ENCODE measurements at regions not wholly inside any gene's neighbourhood (a gene's known extent, or its start where the extent isn't known, plus 50 kb on each side); places are given as distances from the start of the nearest gene placed in this dataset.

DNA sequence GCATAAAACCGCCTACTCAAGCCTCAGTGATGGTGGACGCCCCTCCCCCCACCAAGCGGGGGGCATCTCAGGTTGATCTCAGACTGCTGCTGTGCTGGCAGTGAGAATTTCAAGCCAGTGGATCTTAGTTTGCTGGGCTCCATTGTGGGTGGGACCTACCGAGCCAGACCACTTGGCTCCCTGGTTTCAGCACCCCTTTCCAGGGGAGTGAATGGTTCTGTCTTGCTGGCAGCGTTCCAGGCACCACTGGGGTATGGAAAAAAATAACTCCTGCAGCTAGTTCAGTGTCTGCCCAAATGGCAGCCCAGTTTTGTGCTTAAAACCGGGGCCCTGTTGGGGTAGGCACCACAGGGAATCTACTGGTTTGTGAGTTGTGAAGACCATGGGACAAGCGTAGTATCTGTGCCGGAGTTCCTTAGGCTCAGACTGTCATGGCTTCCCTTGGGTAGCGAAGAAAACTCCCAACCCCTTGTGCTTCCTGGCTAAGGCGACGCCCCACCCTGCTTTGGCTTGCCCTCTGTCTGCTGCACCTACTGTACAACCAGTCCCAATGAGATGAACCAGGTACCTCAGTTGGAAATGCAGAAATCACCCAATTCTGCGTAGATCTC is 1334.5 kb upstream of the ADGRB3 start:
- TF ChIP-seq, protein P1, sequence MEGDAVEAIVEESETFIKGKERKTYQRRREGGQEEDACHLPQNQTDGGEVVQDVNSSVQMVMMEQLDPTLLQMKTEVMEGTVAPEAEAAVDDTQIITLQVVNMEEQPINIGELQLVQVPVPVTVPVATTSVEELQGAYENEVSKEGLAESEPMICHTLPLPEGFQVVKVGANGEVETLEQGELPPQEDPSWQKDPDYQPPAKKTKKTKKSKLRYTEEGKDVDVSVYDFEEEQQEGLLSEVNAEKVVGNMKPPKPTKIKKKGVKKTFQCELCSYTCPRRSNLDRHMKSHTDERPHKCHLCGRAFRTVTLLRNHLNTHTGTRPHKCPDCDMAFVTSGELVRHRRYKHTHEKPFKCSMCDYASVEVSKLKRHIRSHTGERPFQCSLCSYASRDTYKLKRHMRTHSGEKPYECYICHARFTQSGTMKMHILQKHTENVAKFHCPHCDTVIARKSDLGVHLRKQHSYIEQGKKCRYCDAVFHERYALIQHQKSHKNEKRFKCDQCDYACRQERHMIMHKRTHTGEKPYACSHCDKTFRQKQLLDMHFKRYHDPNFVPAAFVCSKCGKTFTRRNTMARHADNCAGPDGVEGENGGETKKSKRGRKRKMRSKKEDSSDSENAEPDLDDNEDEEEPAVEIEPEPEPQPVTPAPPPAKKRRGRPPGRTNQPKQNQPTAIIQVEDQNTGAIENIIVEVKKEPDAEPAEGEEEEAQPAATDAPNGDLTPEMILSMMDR (IDR thresholded peaks at IDR 0.05) = no peak
- TF ChIP-seq POLR2A (IDR thresholded peaks at IDR 0.05) (no peak), POLR2AphosphoS5 (IDR thresholded peaks at IDR 0.05) (no peak)

All from prostate gland (tissue), 2 donors.